RWPE2 (cell line): ENCODE measurements at regions not wholly inside any gene's neighbourhood (a gene's known extent, or its start where the extent isn't known, plus 50 kb on each side); places are given as distances from the start of the nearest gene placed in this dataset.

Source experiments
- ATAC-seq: fragments of 200-7000 bp; cut with Tn5 transposase; 3 replicates; pipeline ENCODE4 v1.9.1; 2021; ENCODE audit warnings: low read depth
- DNase-seq: peaks from one replicate; pipeline ENCODE4 v3.0.0-alpha.2; 2020; ENCODE audit warnings: low spot score
- H3K27ac ChIP-seq: fragments of 450-650 bp; 2 replicates; pipeline ENCODE4 v1.5.1; 2017; ENCODE audit warnings: mild to moderate bottlenecking; ENCODE audit not compliant: poor library complexity, severe bottlenecking
- H3K27me3 ChIP-seq: fragments of 250-450 bp; sonication (Bioruptor Pico); 2 replicates; pipeline ENCODE4 v1.5.1; 2021; ENCODE audit warnings: mild to moderate bottlenecking, moderate library complexity; ENCODE audit not compliant: insufficient read depth, poor library complexity, severe bottlenecking
- H3K36me3 ChIP-seq: fragments of 250-450 bp; sonication (Bioruptor Pico); 2 replicates; pipeline ENCODE4 v1.5.1; 2020; ENCODE audit warnings: low read depth, mild to moderate bottlenecking, moderate library complexity
- H3K4me1 ChIP-seq: fragments of 250-450 bp; sonication (Bioruptor Pico); 2 replicates; pipeline ENCODE4 v1.5.1; 2021; ENCODE audit warnings: mild to moderate bottlenecking, moderate library complexity; ENCODE audit not compliant: insufficient read depth, poor library complexity, severe bottlenecking
- H3K4me3 ChIP-seq: fragments of 250-450 bp; sonication (Bioruptor Pico); 2 replicates; pipeline ENCODE4 v1.5.1; 2021; ENCODE audit warnings: mild to moderate bottlenecking, moderate library complexity; ENCODE audit not compliant: severe bottlenecking
- H3K9me3 ChIP-seq: fragments of 250-450 bp; sonication (Bioruptor Pico); 2 replicates; pipeline ENCODE4 v1.5.1; 2021; ENCODE audit warnings: mild to moderate bottlenecking, moderate library complexity; ENCODE audit not compliant: severe bottlenecking
- TF ChIP-seq, protein P1 (sequence below): fragments of 450-650 bp; IDR thresholded peaks from one replicate; pipeline ENCODE4 v1.5.1; 2017; ENCODE audit warnings: mild to moderate bottlenecking, moderate library complexity; ENCODE audit not compliant: poor library complexity, severe bottlenecking

DNA sequence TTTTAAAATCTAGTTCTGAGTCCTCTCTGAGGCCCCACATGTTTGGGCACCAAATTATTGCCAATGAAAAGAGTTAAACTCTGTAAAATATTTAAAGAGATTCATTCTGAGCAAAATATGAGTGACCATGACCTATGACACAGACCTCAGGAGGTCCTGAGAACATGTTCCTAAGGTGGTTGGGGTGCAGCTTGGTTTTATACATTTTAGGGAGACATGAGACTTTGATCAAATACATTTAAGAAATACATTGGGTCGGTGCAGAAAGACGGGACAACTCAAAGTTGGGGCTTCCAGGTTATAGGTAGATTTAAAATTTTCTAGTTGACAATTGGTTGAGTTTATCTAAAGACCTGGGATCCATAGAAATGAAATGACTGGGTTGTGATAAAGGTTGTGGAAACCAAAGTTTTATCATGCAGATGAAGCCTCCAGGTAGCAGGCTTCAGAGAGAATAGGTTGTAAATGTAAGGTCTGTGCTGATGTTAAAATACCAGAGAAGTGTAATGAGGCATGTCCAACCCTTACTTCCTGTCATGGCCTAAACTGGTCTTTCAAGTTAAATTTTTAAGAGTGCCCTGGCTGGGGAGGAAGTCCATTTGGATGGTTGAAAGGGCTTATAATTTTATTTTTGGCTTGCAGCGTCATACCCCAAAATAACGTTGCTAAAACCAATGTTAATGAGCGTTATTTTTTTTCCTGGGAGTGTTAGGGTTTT is 274.9 kb downstream of the NUF2 start:
- Histone ChIP-seq H3K36me3 (no peaks in the 10 kb centered on the region), H3K4me1 (no peaks in the 10 kb centered on the region), H3K27ac (no peak overlapping the region), H3K4me3 (no peak overlapping the region), H3K27me3 (no peaks in the 10 kb centered on the region), H3K9me3 (no peaks in the 10 kb centered on the region)
- ATAC-seq, result no peak
- TF ChIP-seq, protein P1, sequence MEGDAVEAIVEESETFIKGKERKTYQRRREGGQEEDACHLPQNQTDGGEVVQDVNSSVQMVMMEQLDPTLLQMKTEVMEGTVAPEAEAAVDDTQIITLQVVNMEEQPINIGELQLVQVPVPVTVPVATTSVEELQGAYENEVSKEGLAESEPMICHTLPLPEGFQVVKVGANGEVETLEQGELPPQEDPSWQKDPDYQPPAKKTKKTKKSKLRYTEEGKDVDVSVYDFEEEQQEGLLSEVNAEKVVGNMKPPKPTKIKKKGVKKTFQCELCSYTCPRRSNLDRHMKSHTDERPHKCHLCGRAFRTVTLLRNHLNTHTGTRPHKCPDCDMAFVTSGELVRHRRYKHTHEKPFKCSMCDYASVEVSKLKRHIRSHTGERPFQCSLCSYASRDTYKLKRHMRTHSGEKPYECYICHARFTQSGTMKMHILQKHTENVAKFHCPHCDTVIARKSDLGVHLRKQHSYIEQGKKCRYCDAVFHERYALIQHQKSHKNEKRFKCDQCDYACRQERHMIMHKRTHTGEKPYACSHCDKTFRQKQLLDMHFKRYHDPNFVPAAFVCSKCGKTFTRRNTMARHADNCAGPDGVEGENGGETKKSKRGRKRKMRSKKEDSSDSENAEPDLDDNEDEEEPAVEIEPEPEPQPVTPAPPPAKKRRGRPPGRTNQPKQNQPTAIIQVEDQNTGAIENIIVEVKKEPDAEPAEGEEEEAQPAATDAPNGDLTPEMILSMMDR, result no peak
- DNase-seq, result no peak

DNA sequence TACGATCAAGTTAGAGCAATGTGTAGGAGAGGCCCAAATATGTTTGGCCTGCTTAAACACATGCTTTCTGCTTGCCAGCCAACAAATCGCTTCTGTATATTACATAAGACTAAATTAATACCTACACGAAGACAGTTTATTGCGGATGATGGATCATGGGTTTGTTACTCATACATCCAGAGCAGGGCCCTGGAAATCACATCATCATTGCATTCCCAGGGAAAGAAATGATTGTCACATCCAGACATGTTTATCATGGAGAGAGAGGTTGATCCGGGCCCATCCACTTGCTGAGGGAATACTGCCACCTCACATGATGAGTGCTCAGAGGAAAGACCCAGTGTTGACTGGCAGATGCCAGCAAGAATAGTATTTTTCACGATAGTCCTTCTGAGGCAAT is 282.6 kb downstream of the NUF2 start:
- Histone ChIP-seq H3K4me1 (no peaks in the 10 kb centered on the region), H3K27ac (no peak overlapping the region), H3K27me3 (no peaks in the 10 kb centered on the region), H3K36me3 (no peaks in the 10 kb centered on the region), H3K9me3 (no peaks in the 10 kb centered on the region), H3K4me3 (no peak overlapping the region)
- no peak for ATAC-seq
- DNase-seq, result no peak
- TF ChIP-seq, protein P1, result no peak

DNA sequence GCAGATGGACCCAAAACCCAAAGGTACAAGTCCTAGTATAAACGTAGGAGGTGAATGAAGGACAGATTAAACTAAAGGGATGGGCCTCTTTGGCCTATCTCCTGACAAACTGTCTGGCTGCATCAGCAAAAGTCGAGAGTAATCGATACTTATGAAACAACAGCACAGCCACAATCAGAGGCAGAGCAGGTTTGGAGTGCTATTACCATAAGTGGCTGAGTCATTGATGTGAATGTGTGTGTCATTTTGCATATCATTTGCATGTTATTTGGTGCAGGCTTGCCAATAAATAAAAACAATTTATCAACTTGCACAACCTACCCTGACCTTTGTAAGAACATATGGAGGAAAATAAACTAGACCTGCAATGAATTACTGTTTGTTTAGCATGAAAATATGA is 283.1 kb downstream of the NUF2 start:
- TF ChIP-seq, protein P1, result no peak
- DNase-seq (no peak), ATAC-seq (no peak)

DNA sequence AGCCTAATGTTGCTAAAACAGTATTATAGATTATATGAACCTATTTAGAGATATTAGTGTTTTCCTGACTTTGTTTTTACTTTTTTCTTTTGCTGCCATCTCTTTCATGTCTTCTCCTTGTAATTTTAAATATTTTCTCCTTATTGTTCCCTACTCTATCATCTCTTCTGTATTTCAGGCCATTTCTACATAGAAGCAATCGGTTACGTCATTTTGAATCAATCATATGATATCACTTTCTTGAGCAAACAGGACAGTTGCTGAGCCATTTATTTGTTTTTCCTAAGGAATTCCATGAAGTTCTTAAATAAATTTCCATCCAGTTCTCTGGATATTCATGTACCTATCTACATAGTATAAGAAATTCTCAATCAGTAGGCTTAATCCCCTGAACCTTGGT is 287.2 kb downstream of the NUF2 start:
- TF ChIP-seq, protein P1, result no peak

More for the DNA sequence above, 283.1 kb downstream of the NUF2 start:
- Histone ChIP-seq H3K4me3 (no peak overlapping the region), H3K9me3 (no peaks in the 10 kb centered on the region), H3K27me3 (no peaks in the 10 kb centered on the region), H3K36me3 (no peaks in the 10 kb centered on the region), H3K4me1 (no peaks in the 10 kb centered on the region), H3K27ac (no peak overlapping the region)

DNA sequence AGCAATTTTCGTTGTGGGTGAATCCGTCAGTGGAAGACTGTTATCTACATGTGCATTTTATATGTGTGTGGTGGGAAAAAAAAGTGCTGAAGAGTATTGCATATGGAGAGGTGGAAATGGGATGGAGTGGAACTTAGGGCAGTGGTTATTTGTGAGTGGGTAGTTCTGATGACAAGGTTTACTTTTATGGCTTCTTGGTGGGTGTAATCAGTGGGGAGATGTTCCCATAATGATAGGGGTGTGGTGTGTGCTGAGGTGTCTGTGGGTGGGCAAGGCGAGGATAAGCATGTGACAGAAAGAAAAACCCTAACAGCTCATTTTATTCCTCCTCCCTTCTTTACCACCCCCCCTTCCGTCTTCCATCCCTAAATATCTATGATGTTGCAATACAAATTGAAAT is 288.1 kb downstream of the NUF2 start:
- Histone ChIP-seq H3K4me1 (no peaks in the 10 kb centered on the region), H3K36me3 (no peaks in the 10 kb centered on the region), H3K4me3 (no peak overlapping the region), H3K27ac (no peak overlapping the region), H3K27me3 (no peaks in the 10 kb centered on the region), H3K9me3 (no peaks in the 10 kb centered on the region)
- DNase-seq, result no peak
- TF ChIP-seq, protein P1, result no peak
- ATAC-seq, result no peak

More for the DNA sequence above, 287.2 kb downstream of the NUF2 start:
- H3K4me3 ChIP-seq, result no peak overlapping the region
- ATAC-seq, result no peak
- DNase-seq, result no peak
- no peak overlapping the region for H3K27ac ChIP-seq
- H3K36me3 ChIP-seq, result no peaks in the 10 kb centered on the region
- H3K27me3 ChIP-seq, result no peaks in the 10 kb centered on the region
- no peaks in the 10 kb centered on the region for H3K4me1 ChIP-seq
- no peaks in the 10 kb centered on the region for H3K9me3 ChIP-seq
